PFSK-1 (cell line): ENCODE measurements at regions not wholly inside any gene's neighbourhood (a gene's known extent, or its start where the extent isn't known, plus 50 kb on each side); places are given as distances from the start of the nearest gene placed in this dataset.

ENCODE experiments used
- FOXP2 ChIP-seq: optimal IDR thresholded peaks from 2 replicates; pipeline ENCODE3; 2011; ENCODE audit warnings: borderline replicate concordance, control low read depth, inconsistent platforms; ENCODE audit not compliant: insufficient read depth; ENCODE audit errors: extremely low read length, extremely low read depth
- POLR2AphosphoS5 ChIP-seq: IDR thresholded peaks from 2 replicates; pipeline ENCODE4 v1.6.1; 2012; ENCODE audit warnings: low read depth, mild to moderate bottlenecking, control low read depth, low read length, moderate library complexity
- SIN3A ChIP-seq: IDR thresholded peaks from 2 replicates; pipeline ENCODE4 v1.6.1; 2012; ENCODE audit warnings: mild to moderate bottlenecking, low read length, moderate library complexity, borderline replicate concordance; ENCODE audit not compliant: insufficient read depth
- TAF1 ChIP-seq: IDR thresholded peaks from 2 replicates; pipeline ENCODE4 v1.6.1; 2012; ENCODE audit warnings: low read length, control low read depth, borderline replicate concordance; ENCODE audit not compliant: insufficient read depth
- TF ChIP-seq, protein P1 (sequence below), 2 experiments: IDR thresholded peaks; 2 replicates each; pipeline versions ENCODE4 v1.6.1 to v1.8.0; 2011 to 2012; ENCODE audit warnings: low read depth in 2 of 2, low read length in 2 of 2, control low read depth in 1 of 2, inconsistent platforms in 1 of 2, mild to moderate bottlenecking in 1 of 2, moderate library complexity in 1 of 2; ENCODE audit not compliant: insufficient read depth in 1 of 2

DNA sequence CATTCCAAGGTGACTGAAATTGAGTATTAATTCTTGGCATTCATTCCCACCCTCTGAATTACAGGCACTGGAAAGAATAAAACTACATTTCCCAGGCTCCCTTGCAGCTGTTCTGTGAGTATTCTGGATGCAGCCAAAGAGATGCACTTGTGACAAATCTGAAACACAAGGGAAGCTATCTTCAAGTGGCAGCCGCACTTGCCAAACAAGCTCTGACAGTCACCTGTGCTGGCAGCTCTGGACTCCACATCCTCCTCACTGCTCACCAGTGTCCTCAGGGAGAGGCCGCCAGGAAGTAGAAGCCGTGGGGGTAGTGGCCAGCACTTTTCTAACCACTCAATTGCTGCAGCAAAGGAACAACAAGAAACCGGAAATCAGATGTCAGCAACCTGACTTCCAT is 275.0 kb downstream of the NR2F1-AS1 start:
- no peak for TF ChIP-seq POLR2AphosphoS5
- TF ChIP-seq TAF1, result no peak
- TF ChIP-seq FOXP2, result no peak
- TF ChIP-seq, protein P1, sequence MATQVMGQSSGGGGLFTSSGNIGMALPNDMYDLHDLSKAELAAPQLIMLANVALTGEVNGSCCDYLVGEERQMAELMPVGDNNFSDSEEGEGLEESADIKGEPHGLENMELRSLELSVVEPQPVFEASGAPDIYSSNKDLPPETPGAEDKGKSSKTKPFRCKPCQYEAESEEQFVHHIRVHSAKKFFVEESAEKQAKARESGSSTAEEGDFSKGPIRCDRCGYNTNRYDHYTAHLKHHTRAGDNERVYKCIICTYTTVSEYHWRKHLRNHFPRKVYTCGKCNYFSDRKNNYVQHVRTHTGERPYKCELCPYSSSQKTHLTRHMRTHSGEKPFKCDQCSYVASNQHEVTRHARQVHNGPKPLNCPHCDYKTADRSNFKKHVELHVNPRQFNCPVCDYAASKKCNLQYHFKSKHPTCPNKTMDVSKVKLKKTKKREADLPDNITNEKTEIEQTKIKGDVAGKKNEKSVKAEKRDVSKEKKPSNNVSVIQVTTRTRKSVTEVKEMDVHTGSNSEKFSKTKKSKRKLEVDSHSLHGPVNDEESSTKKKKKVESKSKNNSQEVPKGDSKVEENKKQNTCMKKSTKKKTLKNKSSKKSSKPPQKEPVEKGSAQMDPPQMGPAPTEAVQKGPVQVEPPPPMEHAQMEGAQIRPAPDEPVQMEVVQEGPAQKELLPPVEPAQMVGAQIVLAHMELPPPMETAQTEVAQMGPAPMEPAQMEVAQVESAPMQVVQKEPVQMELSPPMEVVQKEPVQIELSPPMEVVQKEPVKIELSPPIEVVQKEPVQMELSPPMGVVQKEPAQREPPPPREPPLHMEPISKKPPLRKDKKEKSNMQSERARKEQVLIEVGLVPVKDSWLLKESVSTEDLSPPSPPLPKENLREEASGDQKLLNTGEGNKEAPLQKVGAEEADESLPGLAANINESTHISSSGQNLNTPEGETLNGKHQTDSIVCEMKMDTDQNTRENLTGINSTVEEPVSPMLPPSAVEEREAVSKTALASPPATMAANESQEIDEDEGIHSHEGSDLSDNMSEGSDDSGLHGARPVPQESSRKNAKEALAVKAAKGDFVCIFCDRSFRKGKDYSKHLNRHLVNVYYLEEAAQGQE (IDR thresholded peaks at IDR 0.05; ENCODE audit: insufficient read depth in 1 of 2, low read depth in 2 of 2, low read length in 2 of 2), result no peak
- TF ChIP-seq SIN3A, result no peak

DNA sequence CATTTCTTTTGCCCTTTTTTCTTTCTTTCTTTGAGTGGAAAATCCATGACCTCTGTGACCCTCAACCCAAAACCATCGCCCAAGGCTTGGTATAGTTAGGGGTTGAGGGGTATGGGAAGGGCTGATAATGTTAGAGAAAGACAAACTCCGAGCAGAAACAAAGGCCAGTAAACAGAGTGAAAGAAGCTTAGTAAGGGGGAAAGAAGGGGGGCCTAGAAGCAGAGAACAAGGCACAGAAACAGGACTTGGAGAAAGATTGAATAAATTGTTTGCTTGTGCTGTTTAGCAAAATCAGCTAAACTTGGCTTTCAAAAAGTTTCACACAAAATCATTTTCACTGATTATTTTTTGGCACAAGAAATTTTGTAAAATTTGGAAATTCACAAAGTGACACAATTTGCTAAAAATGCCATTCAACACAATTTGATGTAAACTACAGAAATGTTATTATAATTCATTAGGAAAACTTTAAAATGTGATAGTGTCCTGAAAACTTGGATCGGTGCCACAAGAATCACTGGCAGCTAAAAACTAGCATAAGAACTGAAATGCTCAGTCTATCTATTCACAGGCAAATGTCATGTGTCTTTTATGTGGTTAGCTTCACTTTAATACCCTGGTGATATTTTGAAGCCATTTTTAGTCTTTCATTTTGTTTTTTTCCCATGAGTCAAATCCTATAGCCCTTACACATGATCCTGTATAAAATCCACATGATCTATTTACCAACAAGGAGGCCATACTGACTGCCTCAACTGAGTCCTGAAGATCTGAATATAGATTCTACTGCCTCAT is 276.4 kb downstream of the NR2F1-AS1 start:
- no peak for TF ChIP-seq SIN3A
- TF ChIP-seq, protein P1 (IDR thresholded peaks at IDR 0.05; ENCODE audit: insufficient read depth in 1 of 2, low read depth in 2 of 2, low read length in 2 of 2), result no peak
- no peak for TF ChIP-seq POLR2AphosphoS5
- no peak for TF ChIP-seq TAF1
- TF ChIP-seq FOXP2, result no peak

GRCh38 chr5:93303291-93303691 is 277.7 kb downstream of the NR2F1-AS1 start:
- TF ChIP-seq, protein P1 (IDR thresholded peaks at IDR 0.05; ENCODE audit: insufficient read depth in 1 of 2, low read depth in 2 of 2, low read length in 2 of 2), result no peak
- no peak for TF ChIP-seq FOXP2
- no peak for TF ChIP-seq TAF1
- no peak for TF ChIP-seq POLR2AphosphoS5
- TF ChIP-seq SIN3A, result no peak

DNA sequence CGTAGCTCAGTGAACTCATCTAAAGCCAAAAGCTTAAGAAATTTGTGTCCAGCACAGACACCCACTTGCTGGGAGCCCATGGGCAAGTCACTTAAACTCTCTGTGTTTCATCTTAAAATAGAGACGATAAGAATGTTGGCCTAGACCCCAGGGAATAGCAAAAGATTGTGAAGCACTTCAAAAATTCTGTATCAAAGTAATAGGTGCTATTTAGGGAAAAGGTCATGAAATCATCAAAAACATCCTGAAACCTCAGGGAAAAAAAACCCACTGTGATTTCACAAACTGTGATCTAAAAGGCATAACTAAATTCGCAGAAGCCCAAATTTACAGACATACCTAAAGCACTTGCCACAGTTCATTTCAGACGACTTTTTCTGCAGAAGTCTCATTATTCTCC is 278.3 kb downstream of the NR2F1-AS1 start:
- no peak for TF ChIP-seq SIN3A
- TF ChIP-seq, protein P1 (IDR thresholded peaks at IDR 0.05; ENCODE audit: insufficient read depth in 1 of 2, low read depth in 2 of 2, low read length in 2 of 2), result no peak
- no peak for TF ChIP-seq FOXP2
- TF ChIP-seq TAF1, result no peak
- no peak for TF ChIP-seq POLR2AphosphoS5
